DND-41 (cell line): ENCODE measurements at regions not wholly inside any gene's neighbourhood (a gene's known extent, or its start where the extent isn't known, plus 50 kb on each side); places are given as distances from the start of the nearest gene placed in this dataset.
"Not testable (repeated sequence)": the region's sequence is repeated elsewhere in the genome, so short reads cannot be mapped to it uniquely, and the experiment has no call there.

ENCODE experiments used
- CTCF ChIP-seq: IDR thresholded peaks from 2 replicates; pipeline ENCODE4 v1.5.1; 2012; ENCODE audit warnings: borderline replicate concordance, low read length, moderate library complexity, mild to moderate bottlenecking; ENCODE audit not compliant: poor library complexity, severe bottlenecking; ENCODE audit errors: extremely low read depth
- EZH2 ChIP-seq: IDR thresholded peaks from 3 replicates; pipeline ENCODE4 v1.6.1; 2012; ENCODE audit warnings: borderline replicate concordance, low read depth, mild to moderate bottlenecking, moderate library complexity, low read length, inconsistent platforms; ENCODE audit not compliant: severe bottlenecking

GRCh38 chr4:188738290-188738689 lies 599.0 kb downstream of the TRIML1 start:
- TF ChIP-seq CTCF, EZH2: not testable (repeated sequence)
